Heart left ventricle (tissue), 16 donors: ENCODE measurements at regions not wholly inside any gene's neighbourhood (a gene's known extent, or its start where the extent isn't known, plus 50 kb on each side); places are given as distances from the start of the nearest gene placed in this dataset.

ENCODE experiments used
- ATAC-seq, 4 donors: fragments of 200-7000 bp; cut with Tn5 transposase; one replicate each; pipeline ENCODE4 v1.9.1; 2020 to 2022; ENCODE audit warnings: moderate library complexity in 4 of 4, mild to moderate bottlenecking in 3 of 4, moderate number of reproducible peaks in 1 of 4
- DNase-seq, 5 donors: peaks; one replicate each; pipeline ENCODE4 v3.0.0-alpha.2; 2020
- H3K27ac ChIP-seq, 12 donors: fragments of 200-600 bp; sonication (generic) in 4 of 12; one replicate each; pipeline versions ENCODE4 v1.5.0 to v1.8.0; 2016 to 2022; ENCODE audit warnings: mild to moderate bottlenecking in 2 of 12
- H3K27me3 ChIP-seq, 9 donors: fragments of 200-600 bp; sonication (generic) in 2 of 9; one replicate each; pipeline versions ENCODE4 v1.5.1 to v1.8.0; 2016 to 2022; ENCODE audit warnings: mild to moderate bottlenecking in 3 of 9
- H3K36me3 ChIP-seq, 9 donors: fragments of 200-600 bp; sonication (generic) in 2 of 9; one replicate each; pipeline versions ENCODE4 v1.5.0 to v1.8.0; 2018 to 2022; ENCODE audit warnings: mild to moderate bottlenecking in 2 of 9
- H3K4me1 ChIP-seq, 12 donors: fragments of 200-600 bp; sonication (generic) in 4 of 12; one replicate each; pipeline versions ENCODE4 v1.5.0 to v1.8.0; 2016 to 2022; ENCODE audit warnings: mild to moderate bottlenecking in 3 of 12
- H3K4me3 ChIP-seq, 12 donors: fragments of 200-600 bp; sonication (generic) in 4 of 12; one replicate each; pipeline versions ENCODE4 v1.5.0 to v1.8.0; 2017 to 2022; ENCODE audit warnings: mild to moderate bottlenecking in 9 of 12, moderate library complexity in 4 of 12
- H3K9me3 ChIP-seq, 12 donors: fragments of 200-600 bp; sonication (generic) in 4 of 12; one replicate each; pipeline versions ENCODE4 v1.5.0 to v1.8.0; 2016 to 2022; ENCODE audit warnings: mild to moderate bottlenecking in 1 of 12
- CTCF ChIP-seq, 12 donors: fragments of 200-600 bp; sonication (generic) in 4 of 12; IDR thresholded peaks; one replicate each; pipeline versions ENCODE4 v1.5.0 to v1.8.0; 2018 to 2022; ENCODE audit warnings: antibody characterized with exemption in 12 of 12, mild to moderate bottlenecking in 5 of 12
- POLR2A ChIP-seq, 2 donors: fragments of 450-650 bp; IDR thresholded peaks; one replicate each; pipeline ENCODE4 v1.6.1; 2017; ENCODE audit warnings: antibody characterized with exemption in 2 of 2, mild to moderate bottlenecking in 2 of 2, moderate library complexity in 2 of 2
- WGBS, 4 donors: extraction: QIAGEN DNeasy Blood & Tissue Kit in 2 of 4; methylation state at CpG; one replicate each; pipeline versions ENCODE4 v1.1.5 to v1.1.7; 2013 to 2018; 5-methylcytosine and 5-hydroxymethylcytosine counted together
- intact Hi-C, 10 donors: fragments of 100-400 bp; cut with DNase I; formaldehyde crosslinking; loops; one replicate each; pipeline versions ENCODE4 v1.11.1 to v1.14.2; 2022
- donor health status: ischemic (EF 13 %, LVEDD 7.1; RV severe dilation, severe dysfunction).
- donor health status: healthy with polysubstance abuse.
- donor health status: DM: no; HTN: yes; CAD: no.
- donor health status: DM: no; HTN: no; CAD: no.
- donor health status: ischemic (EF 25% LVEDD 6.9; RV normal size, moderate dysfunction).
- donor health status: ischemic (EF 25% LVEDD 5.7; RV mildly dilated, moderate dysfunction).
- donor health status: healthy.
- donor health status: DM: yes; HTN: yes; CAD: no.
- donor health status: ischemic (EF 35%, LVEDD 5.7; RV mildly dilated, moderate dysfunction).
- donor health status: nonischemic (EF 11% LVEDD 7.7; RV severe dilation, severe dysfunction).
- donor health status: DM: yes; HTN: yes; CAD: no.
- donor health status: PGD.
- donor health status: ischemic (EF 29% LVEDD 5.4; RV normal size, mild dysfunction).
- donor health status: nonischemic (EF 23%, LVEDD 6.1; RV moderate dilation, normal function).

- Histone ChIP-seq H3K4me1 (peaks cover 0 to 9% (median 0%) of the 10 kb centered on the region in 12 donors), H3K9me3 (no peaks in the 10 kb centered on the region), H3K27ac (no peak overlapping the region), H3K4me3 (no peak overlapping the region), H3K36me3 (no peaks in the 10 kb centered on the region), H3K27me3 (no peaks in the 10 kb centered on the region)
- WGBS, 4 donors = 93 to 96% (median 94%) methylated on average over 5 of the region's 5 CpGs
- TF ChIP-seq POLR2A (IDR thresholded peaks at IDR 0.05) = no peak
- no peak for TF ChIP-seq CTCF (IDR thresholded peaks at IDR 0.05)
- ATAC-seq (no peak), DNase-seq (no peak)
- intact Hi-C loops = loop anchor here in 3 of 10 donors (10.0 kb wide), 3 partner anchors 51 to 381 kb away; no protein-coding TSS in a partner anchor
These were observed 275.3 kb downstream of the HRH4 start for GRCh38 chr18:24735624-24736231.

- TF ChIP-seq CTCF (IDR thresholded peaks at IDR 0.05) (no peak), POLR2A (IDR thresholded peaks at IDR 0.05) (no peak)
- Histone ChIP-seq H3K36me3 (no peaks in the 10 kb centered on the region), H3K4me1 (peaks cover 0 to 9% (median 0%) of the 10 kb centered on the region in 12 donors), H3K27ac (no peak overlapping the region), H3K27me3 (no peaks in the 10 kb centered on the region), H3K4me3 (no peak overlapping the region), H3K9me3 (no peaks in the 10 kb centered on the region)
- 75 to 82% (median 81%) methylated on average over 8 of the region's 8 CpGs for WGBS, 4 donors
- intact Hi-C loops = loop anchor here in 3 of 10 donors (10.0 kb wide), 3 partner anchors 52 to 382 kb away; no protein-coding TSS in a partner anchor
- no peak for DNase-seq
- ATAC-seq = no peak
These were observed 276.4 kb downstream of the HRH4 start for GRCh38 chr18:24736662-24737330.

- intact Hi-C loops = no loop called here
- H3K4me1 ChIP-seq = no peaks in the 10 kb centered on the region
- WGBS, 4 donors = 94 to 97% (median 95%) methylated on average over 2 of the region's 2 CpGs
- TF ChIP-seq CTCF (IDR thresholded peaks at IDR 0.05) (no peak), POLR2A (IDR thresholded peaks at IDR 0.05) (no peak)
- no peak overlapping the region for H3K4me3 ChIP-seq
- H3K27me3 ChIP-seq = no peaks in the 10 kb centered on the region
- ATAC-seq (no peak), DNase-seq (no peak)
- no peaks in the 10 kb centered on the region for H3K36me3 ChIP-seq
- no peaks in the 10 kb centered on the region for H3K9me3 ChIP-seq
- H3K27ac ChIP-seq = no peak overlapping the region
These were observed 280.4 kb downstream of the HRH4 start for GRCh38 chr18:24740829-24741228.

GRCh38 chr18:24741321-24741720 lies 280.9 kb downstream of the HRH4 start:
- ATAC-seq (no peak), DNase-seq (no peak)
- H3K4me3 ChIP-seq = no peak overlapping the region
- no peaks in the 10 kb centered on the region for H3K4me1 ChIP-seq
- H3K27ac ChIP-seq = no peak overlapping the region
- TF ChIP-seq POLR2A (IDR thresholded peaks at IDR 0.05) = no peak
- no peak for TF ChIP-seq CTCF (IDR thresholded peaks at IDR 0.05)
- no peaks in the 10 kb centered on the region for H3K36me3 ChIP-seq
- no peaks in the 10 kb centered on the region for H3K9me3 ChIP-seq
- intact Hi-C loops = no loop called here
- WGBS, 4 donors = 96 to 100% (median 99%) methylated on average over 1 of the region's 1 CpG
- H3K27me3 ChIP-seq = no peaks in the 10 kb centered on the region
